GM23338 (cell line): ENCODE measurements at regions not wholly inside any gene's neighbourhood (a gene's known extent, or its start where the extent isn't known, plus 50 kb on each side); places are given as distances from the start of the nearest gene placed in this dataset.

Source experiments
- ATAC-seq: fragments of 200-7000 bp; cut with Tn5 transposase; 3 replicates; pipeline ENCODE4 v1.9.1; 2020
- DNase-seq: peaks from one replicate; pipeline ENCODE4 v3.0.0-alpha.2; 2015; ENCODE audit warnings: low spot score
- H2AFZ ChIP-seq: fragments of 200-600 bp; sonication (generic); 2 replicates; pipeline ENCODE4 v1.8.0; 2016; ENCODE audit warnings: antibody characterized with exemption, mild to moderate bottlenecking, moderate library complexity
- H3F3A ChIP-seq: fragments of 200-600 bp; sonication (generic); replicated peaks from 2 replicates; pipeline ENCODE4 v1.8.0; 2017; ENCODE audit warnings: antibody characterized with exemption, mixed run types, low read depth
- H3K27ac ChIP-seq: fragments of 200-600 bp; sonication (generic); 2 replicates; pipeline ENCODE4 v1.6.1; 2016; ENCODE audit warnings: low read depth
- H3K27me3 ChIP-seq: fragments of 200-600 bp; sonication (generic); 2 replicates; pipeline ENCODE4 v1.8.0; 2016; ENCODE audit warnings: mild to moderate bottlenecking, mixed run types, moderate library complexity; ENCODE audit not compliant: insufficient read depth
- H3K36me3 ChIP-seq: fragments of 200-600 bp; sonication (generic); 2 replicates; pipeline ENCODE4 v1.8.0; 2016; ENCODE audit warnings: mild to moderate bottlenecking; ENCODE audit not compliant: insufficient read depth
- H3K4me1 ChIP-seq: fragments of 200-600 bp; sonication (generic); 2 replicates; pipeline ENCODE4 v1.8.0; 2016; ENCODE audit warnings: mild to moderate bottlenecking, moderate library complexity; ENCODE audit not compliant: insufficient read depth
- H3K4me2 ChIP-seq: fragments of 200-600 bp; sonication (generic); 2 replicates; pipeline ENCODE4 v1.7.1; 2017; ENCODE audit warnings: mixed run types
- H3K4me3 ChIP-seq: fragments of 200-600 bp; sonication (generic); 2 replicates; pipeline ENCODE4 v1.6.1; 2016; ENCODE audit warnings: mixed run types
- H3K79me2 ChIP-seq: fragments of 200-600 bp; sonication (generic); replicated peaks from 2 replicates; pipeline ENCODE4 v1.8.0; 2017; ENCODE audit warnings: mild to moderate bottlenecking; ENCODE audit not compliant: insufficient read depth
- H3K9me2 ChIP-seq: fragments of 200-600 bp; sonication (generic); 2 replicates; pipeline ENCODE4 v1.8.0; 2017; ENCODE audit not compliant: insufficient read depth
- H4K20me1 ChIP-seq: fragments of 200-600 bp; sonication (generic); replicated peaks from 2 replicates; pipeline ENCODE4 v1.8.0; 2017; ENCODE audit warnings: mild to moderate bottlenecking; ENCODE audit not compliant: insufficient read depth
- H3K27ac Mint-ChIP-seq: 2 replicates; pipeline ENCODE4 v1.8.0; 2020; ENCODE audit warnings: inconsistent platforms, mild to moderate bottlenecking, moderate library complexity, mixed read lengths
- H3K27me3 Mint-ChIP-seq: 3 replicates; pipeline ENCODE4 v1.8.0; 2022; ENCODE audit warnings: low read depth, mild to moderate bottlenecking, moderate library complexity, mixed read lengths, inconsistent platforms; ENCODE audit not compliant: insufficient read depth, poor library complexity
- H3K36me3 Mint-ChIP-seq: 3 replicates; pipeline ENCODE4 v1.8.0; 2021; ENCODE audit warnings: low read depth, mild to moderate bottlenecking, inconsistent platforms, moderate library complexity, mixed read lengths
- H3K4me1 Mint-ChIP-seq: 3 replicates; pipeline ENCODE4 v1.8.0; 2020; ENCODE audit warnings: mild to moderate bottlenecking, inconsistent platforms, mixed read lengths
- H3K4me3 Mint-ChIP-seq: 3 replicates; pipeline ENCODE4 v1.8.0; 2021; ENCODE audit warnings: moderate library complexity, mild to moderate bottlenecking, inconsistent platforms, mixed read lengths
- H3K9me3 Mint-ChIP-seq: 3 replicates; pipeline ENCODE4 v1.8.0; 2020; ENCODE audit warnings: moderate library complexity, mild to moderate bottlenecking, inconsistent platforms, mixed read lengths
- CREB1 ChIP-seq: fragments of 250-450 bp; sonication (Bioruptor Pico); IDR thresholded peaks from 2 replicates; pipeline ENCODE4 v1.5.0; 2020; ENCODE audit warnings: low read depth, mild to moderate bottlenecking, moderate library complexity
- EZH2 ChIP-seq: fragments of 200-600 bp; sonication (generic); IDR thresholded peaks from one replicate; pipeline ENCODE4 v1.8.0; 2017; ENCODE audit warnings: antibody characterized with exemption, mild to moderate bottlenecking, low read depth; ENCODE audit not compliant: unreplicated experiment
- EZH2phosphoT487 ChIP-seq: fragments of 200-600 bp; sonication (generic); IDR thresholded peaks from one replicate; pipeline ENCODE4 v1.8.1; 2018; ENCODE audit warnings: antibody characterized with exemption; ENCODE audit not compliant: unreplicated experiment
- JUNB ChIP-seq: IDR thresholded peaks from one replicate; pipeline ENCODE4 v1.6.1; 2016; ENCODE audit warnings: antibody characterized with exemption; ENCODE audit not compliant: unreplicated experiment
- NANOG ChIP-seq: IDR thresholded peaks from 2 replicates; pipeline ENCODE4 v1.6.1; 2016; ENCODE audit warnings: antibody characterized with exemption, borderline replicate concordance
- POLR2AphosphoS5 ChIP-seq: IDR thresholded peaks from 2 replicates; pipeline ENCODE4 v1.6.1; 2016; ENCODE audit warnings: antibody characterized with exemption, low read depth
- STAT1 ChIP-seq: IDR thresholded peaks from one replicate; pipeline ENCODE4 v1.6.1; 2016; ENCODE audit warnings: antibody characterized with exemption; ENCODE audit not compliant: unreplicated experiment
- ZNF114 ChIP-seq: fragments of 250-450 bp; sonication (Bioruptor Pico); IDR thresholded peaks from 2 replicates; pipeline ENCODE4 v1.5.0; 2020; ENCODE audit warnings: mild to moderate bottlenecking, moderate library complexity
- ZNF331 ChIP-seq: fragments of 250-450 bp; sonication (Bioruptor Pico); IDR thresholded peaks from 2 replicates; pipeline ENCODE4 v1.5.0; 2020; ENCODE audit warnings: low read depth, mild to moderate bottlenecking, moderate library complexity
- TF ChIP-seq, protein P1 (sequence below): IDR thresholded peaks from one replicate; pipeline ENCODE4 v1.6.1; 2018; ENCODE audit warnings: antibody characterized with exemption; ENCODE audit not compliant: unreplicated experiment
- TF ChIP-seq, protein P2 (sequence below), 2 experiments: fragments of 200-600 bp in 1 of 2; sonication (generic) in 1 of 2; conservative IDR thresholded peaks; 2 replicates each; pipeline versions ENCODE4 v1.5.1 to v1.6.1; 2016 to 2017; ENCODE audit warnings: antibody characterized with exemption in 2 of 2, low read depth in 2 of 2, mild to moderate bottlenecking in 2 of 2, moderate library complexity in 1 of 2
- TF ChIP-seq, protein P3 (sequence below): IDR thresholded peaks from 2 replicates; pipeline ENCODE4 v1.6.1; 2016; ENCODE audit warnings: antibody characterized with exemption
- TF ChIP-seq, protein P4 (sequence below): fragments of 250-450 bp; sonication (Bioruptor Pico); IDR thresholded peaks from 2 replicates; pipeline ENCODE4 v1.5.0; 2020; ENCODE audit warnings: mild to moderate bottlenecking, moderate library complexity

DNA sequence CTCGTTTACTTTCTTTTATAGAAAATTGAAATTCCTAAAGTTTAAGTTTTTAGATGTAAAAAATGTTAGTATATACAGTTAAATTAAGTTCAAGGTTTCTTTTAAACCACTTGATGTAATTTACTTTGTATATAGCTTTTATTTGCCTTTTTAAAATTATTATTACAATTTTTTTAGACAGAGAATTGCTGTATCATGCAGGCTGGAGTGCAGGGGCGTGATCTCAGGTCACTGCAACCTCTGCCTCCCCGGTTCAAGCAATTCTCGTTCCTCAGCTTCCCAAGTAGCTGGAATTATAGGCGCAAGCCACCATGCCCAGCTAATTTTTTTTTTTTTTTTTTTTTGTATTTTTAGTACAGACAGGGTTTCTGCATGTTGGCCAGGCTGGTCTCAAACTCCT lies 75.0 kb downstream of the KCNRG start:
- Histone ChIP-seq H3K79me2 (peaks cover 19% of the 10 kb centered on the region; the same call in 1 of the 2 replicates), H3K27ac (no peak overlapping the region)
- TF ChIP-seq CREB1 (CRISPR knock-in tag) (no peak), STAT1 (no peak), JUNB (no peak), ZNF331 (CRISPR knock-in tag) (no peak), NANOG (no peak), ZNF114 (CRISPR knock-in tag) (no peak), POLR2AphosphoS5 (no peak), EZH2 (no peak), EZH2phosphoT487 (no peak)
- TF ChIP-seq, protein P1, sequence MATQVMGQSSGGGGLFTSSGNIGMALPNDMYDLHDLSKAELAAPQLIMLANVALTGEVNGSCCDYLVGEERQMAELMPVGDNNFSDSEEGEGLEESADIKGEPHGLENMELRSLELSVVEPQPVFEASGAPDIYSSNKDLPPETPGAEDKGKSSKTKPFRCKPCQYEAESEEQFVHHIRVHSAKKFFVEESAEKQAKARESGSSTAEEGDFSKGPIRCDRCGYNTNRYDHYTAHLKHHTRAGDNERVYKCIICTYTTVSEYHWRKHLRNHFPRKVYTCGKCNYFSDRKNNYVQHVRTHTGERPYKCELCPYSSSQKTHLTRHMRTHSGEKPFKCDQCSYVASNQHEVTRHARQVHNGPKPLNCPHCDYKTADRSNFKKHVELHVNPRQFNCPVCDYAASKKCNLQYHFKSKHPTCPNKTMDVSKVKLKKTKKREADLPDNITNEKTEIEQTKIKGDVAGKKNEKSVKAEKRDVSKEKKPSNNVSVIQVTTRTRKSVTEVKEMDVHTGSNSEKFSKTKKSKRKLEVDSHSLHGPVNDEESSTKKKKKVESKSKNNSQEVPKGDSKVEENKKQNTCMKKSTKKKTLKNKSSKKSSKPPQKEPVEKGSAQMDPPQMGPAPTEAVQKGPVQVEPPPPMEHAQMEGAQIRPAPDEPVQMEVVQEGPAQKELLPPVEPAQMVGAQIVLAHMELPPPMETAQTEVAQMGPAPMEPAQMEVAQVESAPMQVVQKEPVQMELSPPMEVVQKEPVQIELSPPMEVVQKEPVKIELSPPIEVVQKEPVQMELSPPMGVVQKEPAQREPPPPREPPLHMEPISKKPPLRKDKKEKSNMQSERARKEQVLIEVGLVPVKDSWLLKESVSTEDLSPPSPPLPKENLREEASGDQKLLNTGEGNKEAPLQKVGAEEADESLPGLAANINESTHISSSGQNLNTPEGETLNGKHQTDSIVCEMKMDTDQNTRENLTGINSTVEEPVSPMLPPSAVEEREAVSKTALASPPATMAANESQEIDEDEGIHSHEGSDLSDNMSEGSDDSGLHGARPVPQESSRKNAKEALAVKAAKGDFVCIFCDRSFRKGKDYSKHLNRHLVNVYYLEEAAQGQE: no peak
- TF ChIP-seq, protein P2, sequence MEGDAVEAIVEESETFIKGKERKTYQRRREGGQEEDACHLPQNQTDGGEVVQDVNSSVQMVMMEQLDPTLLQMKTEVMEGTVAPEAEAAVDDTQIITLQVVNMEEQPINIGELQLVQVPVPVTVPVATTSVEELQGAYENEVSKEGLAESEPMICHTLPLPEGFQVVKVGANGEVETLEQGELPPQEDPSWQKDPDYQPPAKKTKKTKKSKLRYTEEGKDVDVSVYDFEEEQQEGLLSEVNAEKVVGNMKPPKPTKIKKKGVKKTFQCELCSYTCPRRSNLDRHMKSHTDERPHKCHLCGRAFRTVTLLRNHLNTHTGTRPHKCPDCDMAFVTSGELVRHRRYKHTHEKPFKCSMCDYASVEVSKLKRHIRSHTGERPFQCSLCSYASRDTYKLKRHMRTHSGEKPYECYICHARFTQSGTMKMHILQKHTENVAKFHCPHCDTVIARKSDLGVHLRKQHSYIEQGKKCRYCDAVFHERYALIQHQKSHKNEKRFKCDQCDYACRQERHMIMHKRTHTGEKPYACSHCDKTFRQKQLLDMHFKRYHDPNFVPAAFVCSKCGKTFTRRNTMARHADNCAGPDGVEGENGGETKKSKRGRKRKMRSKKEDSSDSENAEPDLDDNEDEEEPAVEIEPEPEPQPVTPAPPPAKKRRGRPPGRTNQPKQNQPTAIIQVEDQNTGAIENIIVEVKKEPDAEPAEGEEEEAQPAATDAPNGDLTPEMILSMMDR (conservative IDR thresholded peaks at IDR 0.05; ENCODE audit: low read depth in 2 of 2): no peak
- TF ChIP-seq, protein P3, sequence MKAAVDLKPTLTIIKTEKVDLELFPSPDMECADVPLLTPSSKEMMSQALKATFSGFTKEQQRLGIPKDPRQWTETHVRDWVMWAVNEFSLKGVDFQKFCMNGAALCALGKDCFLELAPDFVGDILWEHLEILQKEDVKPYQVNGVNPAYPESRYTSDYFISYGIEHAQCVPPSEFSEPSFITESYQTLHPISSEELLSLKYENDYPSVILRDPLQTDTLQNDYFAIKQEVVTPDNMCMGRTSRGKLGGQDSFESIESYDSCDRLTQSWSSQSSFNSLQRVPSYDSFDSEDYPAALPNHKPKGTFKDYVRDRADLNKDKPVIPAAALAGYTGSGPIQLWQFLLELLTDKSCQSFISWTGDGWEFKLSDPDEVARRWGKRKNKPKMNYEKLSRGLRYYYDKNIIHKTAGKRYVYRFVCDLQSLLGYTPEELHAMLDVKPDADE: no peak
- TF ChIP-seq, protein P4, sequence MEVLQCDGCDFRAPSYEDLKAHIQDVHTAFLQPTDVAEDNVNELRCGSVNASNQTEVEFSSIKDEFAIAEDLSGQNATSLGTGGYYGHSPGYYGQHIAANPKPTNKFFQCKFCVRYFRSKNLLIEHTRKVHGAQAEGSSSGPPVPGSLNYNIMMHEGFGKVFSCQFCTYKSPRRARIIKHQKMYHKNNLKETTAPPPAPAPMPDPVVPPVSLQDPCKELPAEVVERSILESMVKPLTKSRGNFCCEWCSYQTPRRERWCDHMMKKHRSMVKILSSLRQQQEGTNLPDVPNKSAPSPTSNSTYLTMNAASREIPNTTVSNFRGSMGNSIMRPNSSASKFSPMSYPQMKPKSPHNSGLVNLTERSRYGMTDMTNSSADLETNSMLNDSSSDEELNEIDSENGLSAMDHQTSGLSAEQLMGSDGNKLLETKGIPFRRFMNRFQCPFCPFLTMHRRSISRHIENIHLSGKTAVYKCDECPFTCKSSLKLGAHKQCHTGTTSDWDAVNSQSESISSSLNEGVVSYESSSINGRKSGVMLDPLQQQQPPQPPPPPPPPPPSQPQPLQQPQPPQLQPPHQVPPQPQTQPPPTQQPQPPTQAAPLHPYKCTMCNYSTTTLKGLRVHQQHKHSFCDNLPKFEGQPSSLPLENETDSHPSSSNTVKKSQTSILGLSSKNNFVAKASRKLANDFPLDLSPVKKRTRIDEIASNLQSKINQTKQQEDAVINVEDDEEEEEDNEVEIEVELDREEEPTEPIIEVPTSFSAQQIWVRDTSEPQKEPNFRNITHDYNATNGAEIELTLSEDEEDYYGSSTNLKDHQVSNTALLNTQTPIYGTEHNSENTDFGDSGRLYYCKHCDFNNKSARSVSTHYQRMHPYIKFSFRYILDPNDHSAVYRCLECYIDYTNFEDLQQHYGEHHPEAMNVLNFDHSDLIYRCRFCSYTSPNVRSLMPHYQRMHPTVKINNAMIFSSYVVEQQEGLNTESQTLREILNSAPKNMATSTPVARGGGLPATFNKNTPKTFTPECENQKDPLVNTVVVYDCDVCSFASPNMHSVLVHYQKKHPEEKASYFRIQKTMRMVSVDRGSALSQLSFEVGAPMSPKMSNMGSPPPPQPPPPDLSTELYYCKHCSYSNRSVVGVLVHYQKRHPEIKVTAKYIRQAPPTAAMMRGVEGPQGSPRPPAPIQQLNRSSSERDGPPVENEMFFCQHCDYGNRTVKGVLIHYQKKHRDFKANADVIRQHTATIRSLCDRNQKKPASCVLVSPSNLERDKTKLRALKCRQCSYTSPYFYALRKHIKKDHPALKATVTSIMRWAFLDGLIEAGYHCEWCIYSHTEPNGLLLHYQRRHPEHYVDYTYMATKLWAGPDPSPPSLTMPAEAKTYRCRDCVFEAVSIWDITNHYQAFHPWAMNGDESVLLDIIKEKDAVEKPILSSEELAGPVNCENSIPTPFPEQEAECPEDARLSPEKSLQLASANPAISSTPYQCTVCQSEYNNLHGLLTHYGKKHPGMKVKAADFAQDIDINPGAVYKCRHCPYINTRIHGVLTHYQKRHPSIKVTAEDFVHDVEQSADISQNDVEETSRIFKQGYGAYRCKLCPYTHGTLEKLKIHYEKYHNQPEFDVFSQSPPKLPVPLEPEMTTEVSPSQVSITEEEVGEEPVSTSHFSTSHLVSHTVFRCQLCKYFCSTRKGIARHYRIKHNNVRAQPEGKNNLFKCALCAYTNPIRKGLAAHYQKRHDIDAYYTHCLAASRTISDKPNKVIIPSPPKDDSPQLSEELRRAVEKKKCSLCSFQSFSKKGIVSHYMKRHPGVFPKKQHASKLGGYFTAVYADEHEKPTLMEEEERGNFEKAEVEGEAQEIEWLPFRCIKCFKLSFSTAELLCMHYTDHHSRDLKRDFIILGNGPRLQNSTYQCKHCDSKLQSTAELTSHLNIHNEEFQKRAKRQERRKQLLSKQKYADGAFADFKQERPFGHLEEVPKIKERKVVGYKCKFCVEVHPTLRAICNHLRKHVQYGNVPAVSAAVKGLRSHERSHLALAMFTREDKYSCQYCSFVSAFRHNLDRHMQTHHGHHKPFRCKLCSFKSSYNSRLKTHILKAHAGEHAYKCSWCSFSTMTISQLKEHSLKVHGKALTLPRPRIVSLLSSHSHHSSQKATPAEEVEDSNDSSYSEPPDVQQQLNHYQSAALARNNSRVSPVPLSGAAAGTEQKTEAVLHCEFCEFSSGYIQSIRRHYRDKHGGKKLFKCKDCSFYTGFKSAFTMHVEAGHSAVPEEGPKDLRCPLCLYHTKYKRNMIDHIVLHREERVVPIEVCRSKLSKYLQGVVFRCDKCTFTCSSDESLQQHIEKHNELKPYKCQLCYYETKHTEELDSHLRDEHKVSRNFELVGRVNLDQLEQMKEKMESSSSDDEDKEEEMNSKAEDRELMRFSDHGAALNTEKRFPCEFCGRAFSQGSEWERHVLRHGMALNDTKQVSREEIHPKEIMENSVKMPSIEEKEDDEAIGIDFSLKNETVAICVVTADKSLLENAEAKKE (CRISPR knock-in tag): no peak

More for the DNA sequence above, 75.0 kb downstream of the KCNRG start:
- Histone ChIP-seq H3K4me1 (0 out of 2 replicates have a peak, but pooled peaks cover 4% of the 10 kb centered on the region), H3F3A (no peaks in the 10 kb centered on the region), H3K4me2 (no peak overlapping the region), H3K36me3 (no peaks in the 10 kb centered on the region), H3K9me2 (no peaks in the 10 kb centered on the region), H3K27me3 (no peaks in the 10 kb centered on the region), H4K20me1 (no peaks in the 10 kb centered on the region; the same call in 1 of the 2 replicates), H2AFZ (no peak overlapping the region), H3K4me3 (no peak overlapping the region)
- Mint-ChIP-seq H3K36me3 (no peaks in the 10 kb centered on the region), H3K4me1 (peaks cover 4% of the 10 kb centered on the region; the same call in 2 of the 3 replicates), H3K9me3 (no peaks in the 10 kb centered on the region), H3K27ac (no peak overlapping the region), H3K4me3 (no peak overlapping the region), H3K27me3 (no peaks in the 10 kb centered on the region)
- ATAC-seq (no peak), DNase-seq (no peak)
